K562 (cell line): ENCODE measurements at regions not wholly inside any gene's neighbourhood (a gene's known extent, or its start where the extent isn't known, plus 50 kb on each side); places are given as distances from the start of the nearest gene placed in this dataset.
A peak's percentile ranks its signal among the peaks of the same experiment; 100 is the strongest.

Experiments used
- ATAC-seq: fragments of 200-7000 bp; cut with Tn5 transposase; 3 replicates; pipeline ENCODE4 v1.9.1; 2020; ENCODE audit warnings: moderate library complexity
- BruUV-seq: library from RNA; stranded (reverse); fragments of 400-500 nt; replicated peaks from 2 replicates; lab custom pipeline; 2021; lab: Mats Ljungman, UMichigan
- CTCF ChIA-PET: fragments of 300-600 bp; formaldehyde crosslinking; extraction: SDS; loops from one replicate; lab custom pipeline; 2021; ENCODE audit warnings: low intra/inter-chr PET ratio; lab: Yijun Ruan, JAX
- POLR2A ChIA-PET: fragments of 300-600, 350-650 bp; sonication (Branson Sonifier 250); formaldehyde crosslinking; extraction: SDS; loops from one replicate; lab custom pipeline; 2021; ENCODE audit warnings: antibody characterized with exemption, inconsistent platforms; lab: Yijun Ruan, JAX
- DNase-seq, 4 experiments: peaks; one replicate each; pipeline versions ENCODE4 v3.0.0 to v3.0.0-alpha.2; 2011 to 2018; ENCODE audit warnings: low spot score in 3 of 4, mixed read lengths in 3 of 4; ENCODE audit errors: extremely low read depth in 1 of 4
- FAIRE-seq: peaks from 2 replicates; lab custom pipeline; 2011; peaks lifted over from hg19 to GRCh38; lab: Jason Lieb, UNC
- H2AFZ ChIP-seq: 2 replicates; pipeline ENCODE4 v1.6.0; 2011; ENCODE audit warnings: low read depth, low read length, control low read depth, inconsistent platforms
- H3K27ac ChIP-seq: fragments of 200-600 bp; 3 replicates; pipeline ENCODE4 v1.8.0; 2011; ENCODE audit warnings: low read depth, mild to moderate bottlenecking, control low read depth, inconsistent platforms, low read length, moderate library complexity, mixed read lengths; ENCODE audit errors: extremely low read depth
- H3K27me3 ChIP-seq, 2 experiments: fragments of 300-600 bp in 1 of 2; 2 replicates in 1 of 2; 3 replicates in 1 of 2; pipeline versions ENCODE4 v1.6.0 to v1.8.0; 2011; ENCODE audit warnings: inconsistent platforms in 2 of 2, low read length in 2 of 2, mild to moderate bottlenecking in 1 of 2, mixed read lengths in 1 of 2, moderate library complexity in 1 of 2; ENCODE audit not compliant: control insufficient read depth in 2 of 2, insufficient read depth in 2 of 2
- H3K36me3 ChIP-seq: fragments of 300-600 bp; 3 replicates; pipeline ENCODE4 v1.8.0; 2011; ENCODE audit warnings: mild to moderate bottlenecking, low read length, inconsistent platforms; ENCODE audit not compliant: control insufficient read depth, insufficient read depth
- H3K4me1 ChIP-seq, 2 experiments: fragments of 200-600 bp in 1 of 2; replicated peaks in 1 of 2; 2 replicates in 1 of 2; 3 replicates in 1 of 2; pipeline versions ENCODE4 v1.5.1 to v1.8.0; 2011; ENCODE audit warnings: inconsistent platforms in 2 of 2, low read length in 2 of 2, mild to moderate bottlenecking in 1 of 2, mixed read lengths in 1 of 2, moderate library complexity in 1 of 2; ENCODE audit not compliant: control insufficient read depth in 2 of 2, insufficient read depth in 2 of 2
- H3K4me2 ChIP-seq: 2 replicates; pipeline ENCODE4 v1.6.1; 2011; ENCODE audit warnings: low read length, control low read depth, inconsistent platforms, mixed read lengths; ENCODE audit not compliant: insufficient read depth
- H3K4me3 ChIP-seq: fragments of 200-600 bp; sonication (generic), shearing (Covaris generic); 2 replicates; pipeline ENCODE4 v1.5.1; 2016; ENCODE audit warnings: control low read depth, inconsistent platforms
- H3K79me2 ChIP-seq: fragments of 200-600 bp; 3 replicates; pipeline ENCODE4 v1.8.0; 2011; ENCODE audit warnings: low read length, inconsistent platforms; ENCODE audit not compliant: control insufficient read depth, insufficient read depth
- H3K9ac ChIP-seq, 2 experiments: 2 replicates each; pipeline versions ENCODE4 v1.6.0 to v1.6.1; 2011; ENCODE audit warnings: low read depth in 2 of 2, low read length in 2 of 2, control low read depth in 1 of 2, inconsistent platforms in 1 of 2, mild to moderate bottlenecking in 1 of 2, mixed read lengths in 1 of 2; ENCODE audit not compliant: insufficient read depth in 1 of 2
- H3K9me1 ChIP-seq: one replicate; pipeline ENCODE4 v1.6.0; 2011; ENCODE audit warnings: inconsistent platforms, mild to moderate bottlenecking, low read length, moderate library complexity; ENCODE audit not compliant: control insufficient read depth, insufficient read depth
- H3K9me3 ChIP-seq: replicated peaks from 2 replicates; pipeline ENCODE4 v1.5.1; 2011; ENCODE audit warnings: low read depth, low read length, inconsistent platforms; ENCODE audit not compliant: control insufficient read depth, insufficient read depth
- H4K20me1 ChIP-seq: replicated peaks from 2 replicates; pipeline ENCODE4 v1.6.1; 2011; ENCODE audit warnings: low read length, inconsistent platforms, mixed read lengths; ENCODE audit not compliant: control insufficient read depth, insufficient read depth
- FOS ChIP-seq: IDR thresholded peaks from 3 replicates; pipeline ENCODE4 v1.6.1; 2011; ENCODE audit not compliant: insufficient read length; ENCODE audit errors: extremely low read depth
- RBM25 ChIP-seq: fragments of 200-400 bp; formaldehyde crosslinking; IDR thresholded peaks from 2 replicates; pipeline ENCODE4 v1.6.1; 2018; ENCODE audit warnings: low read length, low read depth, moderate library complexity; ENCODE audit not compliant: severe bottlenecking
- REST ChIP-seq, 2 experiments: fragments of 450-650 bp; formaldehyde crosslinking in 1 of 2; IDR thresholded peaks; 2 replicates each; pipeline versions ENCODE4 v1.4.0 to v1.6.1; 2014 to 2020; ENCODE audit warnings: mild to moderate bottlenecking in 2 of 2, borderline replicate concordance in 1 of 2, low read depth in 1 of 2
- SMC3 ChIP-seq: conservative IDR thresholded peaks from 2 replicates; pipeline ENCODE4 v1.6.1; 2011; ENCODE audit warnings: low read depth, low read length, improper control_type of control experiment; ENCODE audit not compliant: insufficient read depth
- TOE1 ChIP-seq, 2 experiments: fragments of 450-650 bp in 1 of 2; sonication (generic) in 1 of 2; formaldehyde crosslinking in 1 of 2; IDR thresholded peaks; 2 replicates each; pipeline versions ENCODE4 v1.7.1 to v1.8.0; 2016 to 2022; ENCODE audit warnings: borderline replicate concordance in 2 of 2, mild to moderate bottlenecking in 2 of 2, antibody characterized with exemption in 1 of 2, inconsistent platforms in 1 of 2, low read depth in 1 of 2, missing genetic modification reagents in 1 of 2, moderate library complexity in 1 of 2
- WGBS: fragments of 100-300 bp; shearing (Covaris generic); methylation state at CpG from one replicate; pipeline ENCODE4 v1.1.6; 2016; ENCODE audit warnings: low coverage, mixed read lengths; ENCODE audit not compliant: insufficient coverage; ENCODE audit errors: missing lambda C conversion rate; 5-methylcytosine and 5-hydroxymethylcytosine counted together
- in situ Hi-C: fragments of 300-500 bp; cut with MboI; formaldehyde crosslinking; loops from 4 replicates; pipeline ENCODE4 v1.15.0; 2018; ENCODE audit warnings: inconsistent platforms, mixed read lengths
- intact Hi-C: fragments of 100-400 bp; cut with micrococcal nuclease; formaldehyde crosslinking; loops from 2 replicates; pipeline ENCODE4 v1.14.2; 2022
- TF ChIP-seq, protein P1 (sequence below): fragments of 450-650 bp; formaldehyde crosslinking; IDR thresholded peaks from 2 replicates; pipeline ENCODE4 v1.4.0; 2020; ENCODE audit warnings: mild to moderate bottlenecking, mixed read lengths
- TF ChIP-seq, protein P2 (sequence below): fragments of 250-450 bp; sonication (Bioruptor Pico); IDR thresholded peaks from 2 replicates; pipeline ENCODE4 v1.8.0; 2021; ENCODE audit warnings: moderate library complexity, mild to moderate bottlenecking, inconsistent platforms
- TF ChIP-seq, protein P3 (sequence below): sonication (generic); formaldehyde crosslinking; IDR thresholded peaks from 2 replicates; pipeline ENCODE4 v1.8.1; 2022; ENCODE audit warnings: missing genetic modification reagents

DNA sequence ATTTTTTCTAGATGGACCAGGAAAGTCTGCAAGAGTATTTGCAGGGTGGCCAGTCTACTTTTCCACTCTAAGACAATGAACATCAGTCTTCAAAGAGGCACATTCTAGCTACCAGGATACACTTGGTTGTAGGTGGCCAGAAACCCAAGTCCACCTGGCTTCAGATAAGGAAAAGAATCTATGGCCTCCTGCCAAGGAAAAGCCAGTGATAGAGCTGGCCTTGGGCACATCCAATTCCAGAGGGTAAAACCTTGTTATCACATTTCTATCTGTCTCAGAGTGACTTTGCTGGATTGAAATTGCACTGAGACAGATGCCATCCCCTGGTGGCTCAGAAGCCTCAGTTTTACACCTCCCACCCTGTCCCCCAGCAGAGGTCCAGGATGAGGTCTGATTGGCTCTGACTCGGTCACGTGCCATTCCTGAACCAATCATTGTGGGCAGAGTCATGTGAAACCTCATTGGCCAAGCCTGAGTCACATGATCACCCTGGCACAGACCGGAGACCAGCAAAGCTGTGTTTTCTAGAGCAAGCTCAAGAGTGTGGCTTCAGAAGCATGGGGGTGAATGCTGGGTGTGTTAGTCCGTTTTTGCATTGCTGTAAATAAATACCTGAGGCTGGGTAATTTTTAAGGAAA lies 497.4 kb upstream of the SULF2 start:
- peak; percentile 75 for FAIRE-seq
- Histone ChIP-seq H3K9ac (no peak overlapping the region), H3K79me2 (no peaks in the 10 kb centered on the region), H3K36me3 (no peaks in the 10 kb centered on the region), H3K27ac (no peak overlapping the region), H2AFZ (peak overlapping the region; percentile 65; the same call in 1 of the 2 replicates), H4K20me1 (no peaks in the 10 kb centered on the region), H3K27me3 (no peaks in the 10 kb centered on the region), H3K9me3 (no peaks in the 10 kb centered on the region), H3K9me1 (no peaks in the 10 kb centered on the region), H3K4me2 (peak overlapping the region; percentile 35; the same call in 1 of the 2 replicates), H3K4me1 (no peaks in the 10 kb centered on the region), H3K4me3 (no peak overlapping the region)
- CTCF ChIA-PET = no interaction called here
- DNase-seq = peak; percentile 24 to 79 (median 76)
- no TSS peak for BruUV-seq
- intact Hi-C loops (no loop called here), in situ Hi-C loops (no loop called here)
- WGBS = 4% methylated on average over 4 of the region's 4 CpGs
- POLR2A ChIA-PET = interaction anchor here (1.3 kb wide), 1 partner anchor 13 kb away, joined by 5 read pairs; no protein-coding TSS in a partner anchor
- peak; percentile 90 for ATAC-seq
- TF ChIP-seq, protein P1, sequence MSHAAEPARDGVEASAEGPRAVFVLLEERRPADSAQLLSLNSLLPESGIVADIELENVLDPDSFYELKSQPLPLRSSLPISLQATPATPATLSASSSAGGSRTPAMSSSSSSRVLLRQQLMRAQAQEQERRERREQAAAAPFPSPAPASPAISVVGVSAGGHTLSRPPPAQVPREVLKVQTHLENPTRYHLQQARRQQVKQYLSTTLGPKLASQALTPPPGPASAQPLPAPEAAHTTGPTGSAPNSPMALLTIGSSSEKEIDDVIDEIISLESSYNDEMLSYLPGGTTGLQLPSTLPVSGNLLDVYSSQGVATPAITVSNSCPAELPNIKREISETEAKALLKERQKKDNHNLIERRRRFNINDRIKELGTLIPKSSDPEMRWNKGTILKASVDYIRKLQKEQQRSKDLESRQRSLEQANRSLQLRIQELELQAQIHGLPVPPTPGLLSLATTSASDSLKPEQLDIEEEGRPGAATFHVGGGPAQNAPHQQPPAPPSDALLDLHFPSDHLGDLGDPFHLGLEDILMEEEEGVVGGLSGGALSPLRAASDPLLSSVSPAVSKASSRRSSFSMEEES (CRISPR knock-in tag) = peak; percentile 94
- peak; percentile 38; the same call in 1 of the 2 replicates for TF ChIP-seq REST (IDR thresholded peaks at IDR 0.05; ENCODE audit: borderline replicate concordance)
- no peak for TF ChIP-seq REST (CRISPR knock-in tag; IDR thresholded peaks at IDR 0.05; ENCODE audit: low read depth)
- TF ChIP-seq, protein P2, sequence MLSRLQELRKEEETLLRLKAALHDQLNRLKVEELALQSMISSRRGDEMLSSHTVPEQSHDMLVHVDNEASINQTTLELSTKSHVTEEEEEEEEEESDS (CRISPR knock-in tag) = no peak
- no peak for TF ChIP-seq SMC3
- peak; percentile 92 for TF ChIP-seq TOE1 (IDR thresholded peaks at IDR 0.05; ENCODE audit: borderline replicate concordance)
- no peak for TF ChIP-seq TOE1 (CRISPR knock-in tag; IDR thresholded peaks at IDR 0.05; ENCODE audit: borderline replicate concordance, low read depth)
- TF ChIP-seq RBM25 = peak; percentile 37
- peak; percentile 74 for TF ChIP-seq FOS
- TF ChIP-seq, protein P3, sequence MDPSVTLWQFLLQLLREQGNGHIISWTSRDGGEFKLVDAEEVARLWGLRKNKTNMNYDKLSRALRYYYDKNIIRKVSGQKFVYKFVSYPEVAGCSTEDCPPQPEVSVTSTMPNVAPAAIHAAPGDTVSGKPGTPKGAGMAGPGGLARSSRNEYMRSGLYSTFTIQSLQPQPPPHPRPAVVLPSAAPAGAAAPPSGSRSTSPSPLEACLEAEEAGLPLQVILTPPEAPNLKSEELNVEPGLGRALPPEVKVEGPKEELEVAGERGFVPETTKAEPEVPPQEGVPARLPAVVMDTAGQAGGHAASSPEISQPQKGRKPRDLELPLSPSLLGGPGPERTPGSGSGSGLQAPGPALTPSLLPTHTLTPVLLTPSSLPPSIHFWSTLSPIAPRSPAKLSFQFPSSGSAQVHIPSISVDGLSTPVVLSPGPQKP (CRISPR knock-in tag) = no peak
